Suprapubic skin (tissue), 3 donors: ENCODE measurements at regions not wholly inside any gene's neighbourhood (a gene's known extent, or its start where the extent isn't known, plus 50 kb on each side); places are given as distances from the start of the nearest gene placed in this dataset.

ENCODE experiments used
- POLR2AphosphoS5 ChIP-seq, 3 donors: sonication (generic); formaldehyde crosslinking; IDR thresholded peaks; one replicate each; pipeline ENCODE4 v1.6.1; 2017; ENCODE audit warnings: antibody characterized with exemption in 3 of 3
- TF ChIP-seq, protein P1 (sequence below), 2 donors: fragments of 200-600 bp in 1 of 2; fragments of 450-650 bp in 1 of 2; sonication (generic) in 1 of 2; IDR thresholded peaks; one replicate each; pipeline ENCODE4 v1.5.1; 2016 to 2019; ENCODE audit warnings: antibody characterized with exemption in 2 of 2, mild to moderate bottlenecking in 1 of 2, moderate library complexity in 1 of 2

DNA sequence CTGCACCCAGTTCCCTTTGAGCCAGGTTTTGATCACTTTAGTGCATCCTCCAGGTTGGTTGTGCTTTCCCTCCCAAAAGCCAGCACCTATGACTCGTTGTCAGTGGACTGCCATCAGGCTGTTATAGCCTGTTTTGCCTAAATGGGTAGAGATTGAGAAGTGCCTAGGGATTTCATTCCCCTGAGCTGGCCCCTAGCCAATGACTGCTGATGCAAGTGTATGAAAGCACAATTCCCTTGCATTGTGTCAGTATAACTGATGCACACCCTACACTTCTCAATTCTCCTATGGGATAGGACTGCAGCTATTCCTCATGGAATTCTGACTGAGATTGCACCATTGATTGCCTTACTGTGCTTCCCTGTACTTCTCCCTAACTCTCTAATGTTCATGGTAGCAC lies 102.1 kb upstream of the ARPP21 start:
- no peak for TF ChIP-seq POLR2AphosphoS5 (IDR thresholded peaks at IDR 0.05)
- TF ChIP-seq, protein P1, sequence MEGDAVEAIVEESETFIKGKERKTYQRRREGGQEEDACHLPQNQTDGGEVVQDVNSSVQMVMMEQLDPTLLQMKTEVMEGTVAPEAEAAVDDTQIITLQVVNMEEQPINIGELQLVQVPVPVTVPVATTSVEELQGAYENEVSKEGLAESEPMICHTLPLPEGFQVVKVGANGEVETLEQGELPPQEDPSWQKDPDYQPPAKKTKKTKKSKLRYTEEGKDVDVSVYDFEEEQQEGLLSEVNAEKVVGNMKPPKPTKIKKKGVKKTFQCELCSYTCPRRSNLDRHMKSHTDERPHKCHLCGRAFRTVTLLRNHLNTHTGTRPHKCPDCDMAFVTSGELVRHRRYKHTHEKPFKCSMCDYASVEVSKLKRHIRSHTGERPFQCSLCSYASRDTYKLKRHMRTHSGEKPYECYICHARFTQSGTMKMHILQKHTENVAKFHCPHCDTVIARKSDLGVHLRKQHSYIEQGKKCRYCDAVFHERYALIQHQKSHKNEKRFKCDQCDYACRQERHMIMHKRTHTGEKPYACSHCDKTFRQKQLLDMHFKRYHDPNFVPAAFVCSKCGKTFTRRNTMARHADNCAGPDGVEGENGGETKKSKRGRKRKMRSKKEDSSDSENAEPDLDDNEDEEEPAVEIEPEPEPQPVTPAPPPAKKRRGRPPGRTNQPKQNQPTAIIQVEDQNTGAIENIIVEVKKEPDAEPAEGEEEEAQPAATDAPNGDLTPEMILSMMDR (IDR thresholded peaks at IDR 0.05) = no peak
